ENCODE measurements at regions not wholly inside any gene's neighbourhood (a gene's known extent, or its start where the extent isn't known, plus 50 kb on each side); places are given as distances from the start of the nearest gene placed in this dataset.

DNA sequence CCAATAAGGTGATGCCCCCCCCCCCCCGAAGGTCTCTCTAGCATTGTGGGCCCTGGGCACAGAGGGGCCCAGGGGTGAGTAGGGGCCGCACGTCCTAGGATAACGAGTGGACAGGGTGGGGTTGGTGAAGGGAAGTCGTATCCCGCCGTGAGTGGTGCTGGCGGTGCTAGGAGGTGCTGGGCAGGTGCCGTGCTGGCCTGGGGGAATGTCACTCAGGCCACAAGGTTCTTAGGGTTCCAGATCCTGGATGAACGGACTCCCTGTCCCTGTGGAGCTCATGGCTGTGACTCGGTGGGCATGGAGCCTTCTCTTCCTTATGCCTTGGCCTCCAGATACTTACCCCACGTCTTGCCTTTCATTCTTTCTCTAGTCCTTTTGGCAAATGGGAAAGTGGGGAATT lies 157.4 kb upstream of the SOX1 start:
- no peak for DNase-seq (ENCODE audit: low read depth in 4 of 4, low spot score in 3 of 4)

DNA sequence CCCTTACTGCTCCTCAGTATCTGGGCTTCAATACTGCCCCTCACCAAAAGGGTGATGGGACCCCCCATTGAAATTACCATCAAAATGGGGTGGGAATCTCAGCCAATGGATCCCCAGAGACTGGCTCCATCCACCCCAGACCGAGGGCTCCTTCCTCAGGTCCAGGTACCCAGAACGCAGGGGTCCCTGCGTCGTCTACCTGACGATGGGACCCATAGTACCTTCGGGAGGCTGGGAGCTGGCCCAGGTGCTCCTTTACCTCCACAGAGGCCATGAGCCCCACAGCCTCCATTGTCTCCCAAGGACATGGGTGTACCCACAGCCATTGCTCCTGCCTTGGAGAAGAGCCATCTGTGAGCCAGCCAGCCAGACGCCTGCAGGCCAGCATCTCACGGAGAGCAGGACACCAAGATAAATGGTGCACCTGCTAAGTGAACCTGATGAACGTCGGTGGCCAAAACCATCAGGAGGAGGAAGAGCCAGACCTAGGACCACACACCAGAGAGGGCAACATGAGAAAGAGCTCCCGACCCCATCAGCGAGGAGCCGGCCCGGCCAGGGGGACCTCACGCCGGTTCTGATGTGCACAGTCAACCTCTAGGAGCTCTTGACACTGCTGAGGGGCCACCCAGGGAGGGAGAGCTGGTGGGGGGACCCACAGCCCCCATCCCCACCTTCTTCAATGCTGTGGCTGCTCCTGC lies 156.8 kb upstream of the SOX1 start:
- DNase-seq (ENCODE audit: low read depth in 4 of 4, low spot score in 3 of 4): no peak

DNA sequence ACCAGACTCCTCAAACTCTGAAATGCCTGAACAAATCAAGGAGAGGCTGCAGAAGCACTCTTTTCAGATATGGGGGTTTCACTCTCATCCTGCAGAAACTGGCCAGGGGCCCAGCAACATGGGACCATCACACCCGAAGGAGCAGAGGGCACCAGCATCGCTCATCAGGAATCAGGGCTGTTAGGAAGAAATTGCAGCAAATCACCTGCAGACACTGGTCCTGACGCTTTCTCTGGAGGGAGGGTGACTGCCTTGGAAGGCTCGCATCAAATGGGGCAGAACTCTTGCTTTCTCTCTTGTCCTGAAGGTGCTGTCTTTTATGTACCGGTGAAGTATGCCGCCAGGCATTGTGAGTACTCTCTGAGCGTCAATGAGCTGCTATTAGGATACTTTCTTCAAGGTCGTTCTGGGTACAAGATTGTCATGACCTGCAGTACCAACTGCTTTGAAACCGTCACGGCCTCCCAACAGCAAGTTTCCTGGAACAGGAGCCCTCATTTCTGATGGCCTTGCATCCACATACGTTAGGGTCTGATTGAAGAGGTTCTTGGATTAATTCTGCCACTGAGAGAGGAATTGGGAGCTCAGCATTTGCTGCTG lies 155.7 kb upstream of the SOX1 start:
- no peak for DNase-seq (ENCODE audit: low read depth in 4 of 4, low spot score in 3 of 4)

DNA sequence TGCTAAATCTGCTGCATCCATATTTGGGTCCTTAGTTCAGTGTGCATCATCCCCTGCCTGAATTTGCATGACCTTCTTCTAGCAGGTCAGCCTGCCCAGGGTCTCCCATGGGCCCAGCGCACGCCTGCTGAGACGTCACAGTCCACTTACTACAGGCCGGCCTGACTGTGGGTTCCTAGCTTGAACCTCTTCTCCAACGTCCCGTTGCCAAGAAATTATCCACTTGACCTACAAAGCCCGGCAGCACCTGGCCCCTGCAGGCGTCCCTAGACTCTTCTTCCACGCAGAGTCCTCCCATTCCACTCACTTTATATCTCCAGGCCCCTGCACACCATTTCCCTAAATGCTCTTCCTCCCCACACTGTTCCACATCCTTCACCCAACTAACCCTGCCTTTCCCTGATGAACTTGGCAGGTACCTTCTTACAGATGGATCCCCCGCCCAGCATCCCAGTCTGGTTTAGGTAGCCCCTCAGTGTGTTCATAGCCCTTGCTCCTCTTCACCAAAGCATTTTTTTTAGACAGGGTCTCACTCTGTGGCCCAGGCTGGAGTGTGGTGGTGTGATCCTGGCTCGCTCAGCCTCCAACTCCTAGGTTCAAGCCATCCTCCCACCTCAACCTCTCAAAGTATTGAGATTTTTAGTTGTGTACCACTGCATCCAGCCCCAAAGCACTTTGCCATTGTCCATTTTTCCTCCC lies 155.0 kb upstream of the SOX1 start:
- no peak for DNase-seq (ENCODE audit: low read depth in 4 of 4, low spot score in 3 of 4)

DNA sequence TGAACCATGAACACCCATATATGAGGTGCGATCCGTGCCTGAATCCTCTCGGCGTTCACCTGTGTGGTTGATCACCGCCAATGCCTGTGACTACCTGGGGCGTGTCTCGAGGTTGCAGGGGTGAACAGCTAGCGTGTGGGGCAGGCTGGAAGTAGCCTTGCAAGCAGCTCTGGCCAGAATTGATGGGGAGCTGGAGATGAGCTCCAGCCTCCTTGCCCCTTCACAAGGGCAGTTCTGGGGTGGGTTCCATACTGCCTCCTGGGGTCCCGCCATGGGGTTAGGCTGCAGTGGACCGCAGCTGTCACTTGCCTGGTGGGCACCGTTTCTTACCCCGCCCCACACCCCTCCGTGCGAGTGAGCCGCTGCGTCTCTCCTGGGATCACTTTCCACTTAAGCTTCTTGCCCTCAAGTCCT lies 154.5 kb upstream of the SOX1 start:
- DNase-seq (ENCODE audit: low read depth in 4 of 4, low spot score in 3 of 4): no peak

DNA sequence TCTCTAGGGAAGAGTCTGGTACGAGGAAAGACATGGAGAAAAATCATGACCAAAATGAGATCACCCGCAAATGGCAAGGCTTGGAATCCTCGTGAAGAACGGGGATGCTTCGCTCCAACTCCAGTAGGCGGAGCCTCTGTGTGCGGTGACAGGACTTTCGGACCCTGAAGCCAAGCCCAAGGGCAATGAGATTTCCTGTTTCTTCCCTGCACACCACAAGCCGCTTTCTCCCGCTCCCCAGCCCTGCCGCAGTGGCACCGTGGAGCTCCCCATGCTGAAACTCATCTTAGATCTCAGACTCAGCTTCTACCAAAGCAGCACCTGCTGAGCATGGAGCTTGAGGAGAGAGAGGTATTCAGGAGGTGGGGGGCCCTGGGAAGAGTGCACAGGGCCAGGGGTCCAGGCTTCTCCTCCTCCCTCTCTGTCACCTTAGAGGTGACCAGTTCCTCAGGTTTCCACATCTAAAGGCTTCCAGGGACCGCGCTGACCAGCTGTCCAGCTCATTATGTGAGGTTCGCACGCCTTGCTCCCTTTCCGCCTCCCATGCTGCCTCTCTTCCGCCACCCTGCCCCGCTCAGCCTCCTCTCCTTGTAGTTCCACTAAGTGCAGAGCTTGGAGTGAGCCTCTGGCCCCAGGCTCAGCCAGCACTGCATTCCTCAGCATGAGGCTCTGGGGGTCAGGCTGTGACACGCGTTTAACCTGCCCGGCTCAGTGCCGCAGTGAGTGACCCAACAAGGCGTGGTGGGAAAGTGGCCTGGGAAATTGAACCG lies 153.8 kb upstream of the SOX1 start:
- DNase-seq (ENCODE audit: low read depth in 4 of 4, low spot score in 3 of 4): no peak

DNA sequence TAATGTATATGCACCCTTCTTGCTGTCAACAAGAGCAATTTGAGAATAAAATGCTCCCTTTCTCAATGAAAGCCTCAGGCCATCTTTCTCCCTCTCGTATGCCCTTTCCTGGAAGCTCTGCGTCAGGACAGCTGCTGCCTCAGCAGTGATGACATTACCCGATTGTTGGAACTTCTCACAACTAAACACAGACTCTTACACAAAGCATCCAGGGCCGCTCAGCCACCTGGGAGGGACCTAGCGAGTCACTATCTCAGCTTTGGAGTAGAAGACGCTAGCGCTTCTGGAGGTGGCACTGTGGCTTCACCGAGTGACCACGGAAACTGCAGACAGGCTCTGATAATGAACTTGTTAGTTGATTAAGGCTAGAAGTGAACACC lies 153.2 kb upstream of the SOX1 start:
- no peak for DNase-seq (ENCODE audit: low read depth in 4 of 4, low spot score in 3 of 4)

DNA sequence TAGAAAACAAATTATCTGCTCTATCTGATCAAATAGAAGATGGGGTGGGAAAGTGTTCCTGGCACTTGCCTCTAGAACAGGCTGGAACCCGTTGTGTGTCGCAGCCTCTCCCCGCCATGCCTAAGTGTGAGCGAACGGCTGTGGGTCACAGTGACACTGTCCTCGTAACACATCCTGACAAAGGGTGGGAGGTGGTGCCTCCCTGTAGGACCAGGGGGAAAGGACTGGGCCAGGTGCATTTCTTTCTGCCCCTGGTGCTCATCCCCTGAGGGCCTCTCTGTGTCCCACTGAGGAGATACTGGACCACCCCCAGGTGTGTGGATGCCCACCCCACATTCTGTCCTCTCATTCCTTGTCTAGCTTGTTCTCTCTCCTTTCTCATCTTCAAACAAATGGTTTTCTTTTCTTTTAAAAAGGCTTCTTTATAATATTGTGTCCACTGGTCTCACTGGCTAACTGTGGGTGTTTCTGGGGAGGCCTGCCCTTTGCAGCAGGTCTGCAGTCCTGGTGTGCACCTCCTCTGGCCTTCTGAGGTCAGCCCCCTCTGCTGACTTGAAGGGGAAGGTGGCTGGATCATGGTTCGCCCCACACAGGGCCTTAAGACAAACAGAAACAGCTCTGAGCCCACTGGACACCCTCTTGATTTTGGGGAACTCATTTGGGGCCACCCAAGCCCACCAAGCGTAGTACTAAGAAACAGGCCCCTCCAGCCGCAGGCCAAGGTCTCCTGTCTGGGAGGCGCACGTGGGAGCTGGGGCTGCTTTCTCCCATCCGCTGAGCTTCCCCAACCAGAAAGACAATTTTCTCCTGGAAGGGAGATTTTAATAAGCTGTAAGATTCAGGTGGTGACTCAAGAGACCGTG lies 152.5 kb upstream of the SOX1 start:
- no peak for DNase-seq (ENCODE audit: low read depth in 4 of 4, low spot score in 3 of 4)

DNA sequence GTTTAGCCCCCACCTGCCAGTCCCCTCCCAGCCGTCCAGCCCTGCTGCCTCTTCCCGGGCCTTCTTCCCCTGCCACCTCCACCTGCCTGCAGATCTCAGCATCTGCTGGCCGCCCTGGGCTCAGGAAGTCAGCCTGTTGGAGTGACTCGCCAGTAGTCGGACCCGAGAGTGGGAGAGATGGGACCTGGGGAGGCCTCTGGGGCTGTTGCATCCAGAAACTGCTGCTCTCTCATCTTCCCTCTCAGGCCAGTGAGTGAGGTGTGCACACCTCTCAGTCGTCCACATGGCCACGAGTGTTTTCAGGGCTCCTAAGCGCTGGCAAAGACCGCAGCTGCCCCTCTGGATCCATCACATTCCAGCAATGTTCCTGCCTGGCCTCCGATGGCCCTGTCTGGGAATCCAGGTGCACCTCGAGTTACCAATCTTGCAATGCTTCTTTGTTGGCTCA lies 151.8 kb upstream of the SOX1 start:
- no peak for DNase-seq (ENCODE audit: low read depth in 4 of 4, low spot score in 3 of 4)

DNA sequence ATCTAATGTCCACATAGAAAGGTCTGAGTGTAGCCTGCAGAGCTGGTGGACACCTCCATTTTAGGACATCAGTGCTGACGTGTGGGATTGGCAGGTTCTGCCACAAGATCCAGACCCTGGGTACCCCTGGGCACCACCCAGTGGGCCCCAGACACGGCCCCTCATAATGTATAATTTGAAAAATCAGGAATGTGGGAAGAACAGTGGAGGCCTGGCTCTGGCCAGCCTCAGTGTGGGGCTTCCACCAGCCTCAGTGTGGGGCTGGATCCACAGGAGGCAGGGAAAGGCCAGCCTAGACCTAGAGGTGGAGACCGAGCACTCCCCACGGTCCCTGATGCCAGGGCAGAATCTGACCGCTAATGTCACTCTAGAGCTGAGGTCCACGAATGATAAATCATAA lies 150.7 kb upstream of the SOX1 start:
- DNase-seq (ENCODE audit: low read depth in 4 of 4, low spot score in 3 of 4): no peak

DNA sequence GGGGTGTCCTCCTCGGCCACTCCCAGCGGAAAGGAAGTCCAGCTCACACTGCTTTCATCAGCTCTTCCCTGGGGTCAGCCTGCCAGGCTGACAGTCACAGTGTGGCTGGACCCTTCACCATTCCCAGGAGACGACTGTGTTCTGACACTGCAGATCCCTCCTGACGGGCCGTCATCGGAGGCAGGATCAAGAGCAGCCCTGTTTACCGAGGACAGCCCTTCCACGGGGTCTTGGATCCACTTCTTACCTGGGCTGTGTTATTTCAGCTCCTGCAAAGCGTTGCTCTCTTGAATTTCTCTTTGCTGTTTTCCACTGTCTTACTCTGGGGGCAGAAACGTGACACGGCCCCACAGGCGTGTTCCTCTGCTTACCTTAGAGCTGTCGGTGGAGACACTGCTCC lies 149.9 kb upstream of the SOX1 start:
- DNase-seq (ENCODE audit: low read depth in 4 of 4, low spot score in 3 of 4): no peak

DNA sequence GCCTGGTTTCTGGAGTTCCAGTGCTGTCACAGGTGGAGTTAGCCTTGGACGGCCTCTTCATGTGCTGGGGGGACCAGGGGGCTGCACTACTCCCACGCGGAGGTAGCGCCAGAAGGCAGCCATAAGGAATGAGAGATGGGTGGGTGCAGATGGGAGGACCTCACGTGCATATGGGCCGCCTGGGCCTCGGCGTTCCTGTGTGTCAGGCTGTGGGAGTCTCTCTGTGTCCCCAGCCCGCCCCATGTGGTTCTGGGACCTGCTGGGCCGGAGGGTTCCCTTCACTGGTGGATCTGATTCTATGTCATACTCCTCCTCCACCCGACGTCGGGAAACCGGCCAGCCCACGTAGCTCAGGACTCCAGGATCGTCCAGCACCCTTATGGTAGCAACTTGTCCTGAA lies 149.0 kb upstream of the SOX1 start:
- DNase-seq (ENCODE audit: low read depth in 4 of 4, low spot score in 3 of 4): no peak

DNA sequence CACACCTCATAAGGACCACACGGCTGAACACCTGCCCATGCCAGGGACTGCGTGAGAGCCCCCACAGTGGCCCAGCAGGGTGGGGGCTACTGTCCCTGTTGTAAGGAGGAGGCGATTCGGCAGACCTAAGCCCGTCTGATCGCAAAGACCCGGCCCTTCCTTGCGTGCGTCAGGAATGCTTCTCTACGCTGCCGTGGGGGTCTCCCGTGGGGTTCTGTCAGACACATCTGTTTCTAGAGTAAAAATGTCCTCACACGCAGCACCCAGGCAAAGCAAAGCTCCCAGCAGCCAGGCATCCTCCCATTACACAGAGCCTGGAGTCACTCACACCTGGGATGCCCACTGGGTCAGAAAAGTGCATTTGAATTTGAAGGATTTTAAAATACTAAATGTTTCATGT lies 147.7 kb upstream of the SOX1 start:
- no peak for DNase-seq (ENCODE audit: low read depth in 4 of 4, low spot score in 3 of 4)

DNA sequence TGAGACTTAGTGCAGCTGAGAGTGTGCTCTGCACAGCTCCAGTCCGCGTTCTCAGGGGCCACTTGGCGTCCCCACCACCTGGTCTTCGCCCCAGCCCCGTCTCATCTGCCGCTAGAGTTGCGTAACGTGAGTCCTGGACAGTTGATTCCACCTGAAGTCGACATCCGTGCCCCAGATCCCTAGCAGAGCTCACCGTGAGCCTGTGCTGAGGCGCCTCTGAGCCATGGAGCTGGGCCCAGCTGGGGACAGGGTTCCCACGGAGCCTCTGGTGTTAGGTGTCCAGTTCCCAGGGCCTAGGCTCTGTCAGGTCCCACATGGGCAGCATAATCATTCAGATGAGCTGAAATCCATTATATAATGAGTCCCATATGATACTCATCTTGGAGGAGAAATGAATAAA lies 147.1 kb upstream of the SOX1 start:
- DNase-seq (ENCODE audit: low read depth in 4 of 4, low spot score in 3 of 4): no peak

DNA sequence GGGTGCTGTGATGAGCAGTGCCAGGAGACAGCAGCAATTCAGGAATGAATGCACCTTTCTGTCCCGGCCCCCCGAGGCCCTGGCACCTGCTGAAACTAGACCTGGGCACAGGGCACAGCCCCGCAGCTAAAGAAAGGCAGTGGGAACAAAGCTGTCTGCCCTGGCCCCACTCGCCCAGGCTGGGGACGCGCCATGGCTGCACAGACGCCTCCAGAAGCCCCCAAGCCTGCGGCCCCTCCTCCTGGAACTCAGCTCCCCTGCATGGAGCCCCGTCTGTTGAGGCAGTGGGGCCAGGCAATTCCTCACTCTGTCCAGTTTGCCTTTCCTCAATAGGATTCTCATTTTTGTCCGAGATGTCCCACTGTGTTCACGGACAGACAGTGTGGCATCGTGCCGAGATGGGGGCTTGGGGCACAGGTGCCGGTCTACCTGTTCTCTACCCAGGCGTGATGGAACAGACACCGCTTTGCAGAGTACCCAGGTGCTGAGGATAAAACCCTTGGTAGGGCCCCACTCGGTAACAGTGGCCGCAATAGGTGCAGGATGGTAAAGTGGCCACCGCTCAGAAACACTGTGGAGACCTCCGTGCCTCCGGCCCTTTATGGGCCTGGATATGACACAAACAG lies 146.5 kb upstream of the SOX1 start:
- no peak for DNase-seq (ENCODE audit: low read depth in 4 of 4, low spot score in 3 of 4)

DNA sequence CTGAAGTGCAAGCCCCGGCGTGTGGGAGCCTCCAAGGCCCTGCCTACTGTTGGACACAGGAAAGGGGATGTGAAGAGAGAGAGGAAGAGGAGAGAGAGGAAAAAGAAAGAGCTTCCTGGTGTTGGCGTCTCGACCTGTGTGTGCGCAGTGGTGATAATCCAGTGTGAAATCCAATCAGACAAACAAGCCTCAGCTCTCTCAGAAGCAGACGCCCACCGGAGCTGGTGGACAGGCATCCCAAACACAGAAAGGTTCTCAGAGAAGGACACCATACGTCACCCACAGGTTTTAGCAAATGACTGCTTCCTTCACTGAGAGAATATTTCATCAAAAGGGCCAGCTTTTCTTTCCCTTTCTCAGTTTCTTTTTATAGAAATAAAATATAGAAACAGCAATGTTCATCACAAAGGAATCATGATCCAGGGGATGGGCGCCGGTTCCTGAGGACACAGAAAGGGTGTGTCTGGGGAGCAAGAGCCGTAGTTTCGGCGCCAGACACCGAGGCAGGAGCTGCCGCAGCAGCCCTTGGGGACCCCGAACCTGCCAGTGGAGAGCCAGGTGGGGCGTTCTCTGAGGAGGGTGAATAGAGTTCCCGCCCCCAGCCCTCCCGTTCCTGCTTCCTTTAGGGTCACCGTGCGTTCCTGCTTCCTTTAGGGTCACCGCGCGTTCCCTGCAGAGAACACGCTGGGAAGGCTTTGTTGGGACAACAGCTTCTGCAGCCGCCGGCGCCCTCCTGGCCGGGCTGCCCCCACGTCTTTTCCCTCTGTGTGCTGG lies 145.8 kb upstream of the SOX1 start:
- no peak for DNase-seq (ENCODE audit: low read depth in 4 of 4, low spot score in 3 of 4)

DNA sequence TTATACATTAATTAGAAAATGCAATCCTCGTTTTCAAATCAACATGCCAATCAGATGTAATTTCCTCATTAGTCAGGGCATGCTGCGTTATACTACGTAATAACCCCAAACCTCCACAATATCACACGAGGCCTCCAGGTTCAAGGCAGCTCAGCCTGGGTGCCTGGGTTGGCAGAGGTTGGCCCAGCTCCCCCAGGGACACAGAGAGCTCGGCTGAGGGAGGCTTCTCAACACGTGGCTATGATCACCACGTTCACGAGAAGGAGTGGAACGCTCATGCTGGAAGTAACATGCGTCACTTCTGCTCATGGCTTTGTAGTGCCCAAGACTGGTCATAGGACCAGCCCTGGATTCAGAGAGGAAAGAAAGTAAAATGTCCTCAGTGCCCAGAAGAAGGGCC lies 144.9 kb upstream of the SOX1 start:
- DNase-seq (ENCODE audit: low read depth in 4 of 4, low spot score in 3 of 4): no peak

DNA sequence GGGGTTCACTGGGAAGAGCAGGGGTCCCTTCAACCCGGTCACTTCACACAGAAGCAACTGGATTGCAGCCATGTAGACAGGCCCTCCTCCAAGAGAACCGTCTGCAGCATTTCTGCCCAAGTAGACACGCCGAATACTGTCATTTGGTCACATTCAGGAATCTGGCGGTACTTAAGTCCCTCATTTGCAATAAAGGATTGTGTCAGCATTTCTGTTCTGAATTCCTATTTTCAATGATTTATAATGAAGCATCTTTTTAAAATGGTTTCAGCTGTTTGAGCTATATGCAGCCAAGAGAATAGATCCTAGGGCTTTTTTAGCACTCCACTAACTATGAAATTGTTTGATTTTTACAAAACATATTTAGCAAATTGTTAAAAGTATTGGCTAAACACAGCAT lies 143.5 kb upstream of the SOX1 start:
- no peak for DNase-seq (ENCODE audit: low read depth in 4 of 4, low spot score in 3 of 4)

DNA sequence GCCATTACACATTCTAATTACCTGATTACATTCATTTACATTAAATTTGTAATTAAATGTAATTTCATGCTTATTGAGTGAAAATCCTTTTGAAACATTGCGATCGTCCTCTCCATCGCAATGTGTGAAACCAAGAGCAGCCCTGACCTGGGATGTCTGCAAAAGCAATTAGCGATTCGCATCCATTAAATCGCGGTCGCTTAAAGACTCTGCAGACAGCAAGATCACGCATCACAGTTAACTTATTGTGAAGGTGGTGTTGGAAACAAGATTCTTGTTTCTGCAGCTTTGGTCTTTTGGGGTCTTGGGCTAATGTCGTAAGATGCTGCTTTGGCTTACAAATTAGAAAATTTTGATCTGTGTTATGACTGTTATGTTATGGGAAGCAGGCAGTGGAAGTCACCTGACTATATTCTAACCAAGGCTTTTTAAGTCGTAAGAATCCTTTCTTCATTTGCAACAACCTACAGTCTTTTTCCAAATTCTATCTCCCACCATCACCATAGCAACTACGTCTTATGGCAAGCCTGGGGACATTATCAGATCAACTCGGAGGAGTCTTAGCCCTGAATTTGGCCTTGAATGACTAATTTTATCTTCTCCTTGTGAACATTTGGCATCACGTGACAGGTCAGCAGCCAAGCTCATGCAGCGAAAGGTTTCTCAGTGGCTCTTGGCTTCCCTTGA lies 142.8 kb upstream of the SOX1 start:
- DNase-seq (ENCODE audit: low read depth in 4 of 4, low spot score in 3 of 4): no peak

All from left renal pelvis (tissue), 4 donors.